HG03175 (cell line): ENCODE measurements at regions not wholly inside any gene's neighbourhood (a gene's known extent, or its start where the extent isn't known, plus 50 kb on each side); places are given as distances from the start of the nearest gene placed in this dataset.
"Not testable (repeated sequence)": the region's sequence is repeated elsewhere in the genome, so short reads cannot be mapped to it uniquely, and the experiment has no call there.

Source experiments
- ATAC-seq: cut with Tn5 transposase; IDR thresholded peaks from one replicate; pipeline ENCODE4 v1.9.1; 2021; ENCODE audit warnings: mild to moderate bottlenecking, moderate library complexity; ENCODE audit not compliant: unreplicated experiment

GRCh38 chrX:137212078-137212632 is 178.4 kb upstream of the GPR101 start:
- ATAC-seq = no peak

- no peak for ATAC-seq
Observed at GRCh38 chrX:137198040-137198439, 164.2 kb upstream of the GPR101 start.

DNA sequence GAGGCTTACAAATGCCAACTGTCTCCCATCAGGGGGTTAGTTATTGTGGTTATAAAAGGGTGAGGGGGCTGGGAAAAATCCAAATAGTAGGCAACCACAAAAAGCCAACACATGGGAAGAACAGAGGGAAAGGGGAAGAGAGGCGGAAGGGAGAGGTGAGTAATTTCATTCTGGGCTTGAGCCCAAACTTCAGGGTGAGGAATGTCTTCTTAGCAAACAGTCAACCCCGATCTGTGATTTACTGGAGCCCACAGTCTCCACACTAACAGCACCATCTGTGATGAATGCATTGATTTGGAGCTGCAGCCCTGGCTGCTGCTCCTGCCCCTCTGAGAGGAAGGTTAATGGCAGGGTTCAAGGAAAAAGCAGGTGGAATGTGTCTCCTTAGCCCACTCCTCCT is 162.2 kb upstream of the GPR101 start:
- no peak for ATAC-seq

- ATAC-seq = no peak
Observed at GRCh38 chrX:137195296-137195695, 161.5 kb upstream of the GPR101 start.

GRCh38 chrX:137194164-137194563 is 160.4 kb upstream of the GPR101 start:
- ATAC-seq = peak; percentile 49

GRCh38 chrX:137187540-137187939 is 153.7 kb upstream of the GPR101 start:
- ATAC-seq = no peak

GRCh38 chrX:137178392-137178791 is 144.6 kb upstream of the GPR101 start:
- ATAC-seq = no peak

DNA sequence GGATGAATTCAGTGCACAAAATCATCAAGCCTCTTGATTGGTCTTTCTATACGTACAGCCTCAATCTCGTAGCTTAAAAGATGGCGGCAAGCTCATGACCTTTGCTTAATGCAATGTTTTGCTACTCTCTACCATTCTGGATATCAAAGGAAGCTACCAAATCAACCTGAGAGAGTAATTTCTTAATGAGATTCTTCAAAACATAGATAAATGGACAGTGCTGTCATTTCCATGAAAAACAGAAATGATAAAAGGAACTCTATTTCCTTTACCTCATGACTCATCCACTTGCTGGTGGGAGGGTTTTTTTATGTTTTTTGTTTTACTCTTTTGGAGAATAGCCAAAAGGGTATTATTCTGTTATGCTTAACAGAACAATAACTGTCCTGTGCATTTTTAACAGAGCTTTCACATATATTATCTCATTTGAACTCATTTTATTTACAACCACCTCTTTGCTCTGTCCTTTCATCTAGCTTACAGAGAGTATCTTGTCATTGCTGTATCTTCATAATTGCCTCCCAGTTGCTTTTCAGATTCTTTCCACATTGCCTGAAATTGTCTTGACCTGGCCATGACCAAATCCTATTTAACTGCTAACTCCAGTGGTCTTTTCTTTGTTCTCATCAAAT is 138.6 kb upstream of the GPR101 start:
- no peak for ATAC-seq

- ATAC-seq = no peak
Observed at GRCh38 chrX:137171626-137172025, 137.8 kb upstream of the GPR101 start.

GRCh38 chrX:137166591-137166990 is 132.8 kb upstream of the GPR101 start:
- ATAC-seq = no peak

- ATAC-seq = no peak
Observed at GRCh38 chrX:137164329-137164728, 130.5 kb upstream of the GPR101 start.

- ATAC-seq = no peak
Observed at GRCh38 chrX:137151403-137151802, 117.6 kb upstream of the GPR101 start.

- ATAC-seq = no peak
Observed at GRCh38 chrX:137143864-137144263, 110.1 kb upstream of the GPR101 start.

DNA sequence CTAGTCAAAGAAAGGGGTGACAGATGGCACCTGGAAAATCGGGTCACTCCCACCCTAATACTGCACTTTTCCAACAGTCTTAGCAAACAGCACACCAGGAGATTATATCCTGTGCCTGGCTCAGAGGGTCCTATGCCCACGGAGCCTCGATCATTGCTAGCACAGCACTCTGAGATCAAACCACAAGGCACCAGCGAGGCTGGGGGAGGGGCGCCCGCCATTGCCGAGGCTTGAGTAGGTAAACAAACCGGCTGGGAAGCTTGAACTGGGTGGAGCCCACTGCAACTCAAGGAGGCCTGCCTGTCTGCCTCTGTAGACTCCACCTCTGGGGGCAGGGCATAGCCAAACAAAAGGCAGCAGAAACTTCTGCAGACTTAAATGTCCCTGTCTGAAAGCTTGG is 88.9 kb upstream of the GPR101 start:
- not testable (repeated sequence) for ATAC-seq

DNA sequence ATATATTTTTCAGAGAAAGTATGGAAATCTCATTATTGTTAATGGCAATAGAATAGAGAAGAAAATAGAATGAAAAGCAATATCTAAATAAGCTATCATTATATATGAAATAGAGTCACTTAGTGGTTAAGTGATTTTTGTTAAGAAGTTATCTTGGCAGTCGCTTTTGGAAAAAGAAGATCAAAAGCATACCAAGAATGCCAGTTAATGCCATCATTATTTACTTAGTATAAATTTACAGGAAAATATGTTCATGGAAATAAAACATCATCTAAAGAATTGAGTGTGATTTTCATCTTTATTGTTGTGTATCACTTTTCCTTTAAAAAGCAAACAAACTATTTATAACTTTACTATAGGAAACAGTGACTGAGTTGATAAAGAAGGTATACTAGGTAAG is 85.3 kb upstream of the GPR101 start:
- no peak for ATAC-seq

GRCh38 chrX:137118536-137118935 is 84.7 kb upstream of the GPR101 start:
- ATAC-seq = no peak

DNA sequence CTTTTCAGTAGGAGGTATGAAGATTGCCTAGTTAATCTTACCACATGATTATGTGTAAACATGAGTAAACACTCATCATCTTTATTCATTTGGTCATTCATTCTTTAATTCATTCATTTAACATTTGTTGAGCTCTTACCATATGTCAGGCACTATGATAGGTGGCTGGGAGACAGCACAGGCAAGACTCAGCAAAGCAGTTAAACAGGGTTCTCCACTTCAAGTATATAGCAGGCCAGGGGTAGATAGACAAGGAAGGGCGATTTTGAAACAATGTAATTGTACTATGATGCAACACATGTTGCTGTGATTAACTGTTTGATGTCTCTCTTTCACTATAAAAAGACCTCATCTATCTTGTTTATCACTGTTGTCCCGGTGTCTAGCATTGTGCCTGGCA is 84.3 kb upstream of the GPR101 start:
- ATAC-seq = no peak

DNA sequence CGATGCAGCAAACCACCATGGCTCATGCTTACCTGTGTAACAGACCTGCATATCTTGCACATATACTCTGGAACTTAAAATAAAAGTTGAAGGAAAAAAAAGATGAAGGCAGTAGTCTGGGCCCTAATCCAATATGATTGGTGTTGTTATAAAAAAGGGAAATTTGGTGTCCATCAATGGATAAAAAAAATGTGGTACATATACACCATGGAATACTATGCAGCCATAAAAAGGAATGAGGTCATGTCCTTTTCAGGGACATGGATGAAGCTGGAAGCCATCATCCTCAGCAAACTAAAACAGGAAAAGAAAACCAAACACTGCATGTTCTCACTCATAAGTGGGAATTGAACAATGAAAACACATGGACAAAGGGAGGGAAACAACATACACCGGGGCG is 74.1 kb upstream of the GPR101 start:
- not testable (repeated sequence) for ATAC-seq

DNA sequence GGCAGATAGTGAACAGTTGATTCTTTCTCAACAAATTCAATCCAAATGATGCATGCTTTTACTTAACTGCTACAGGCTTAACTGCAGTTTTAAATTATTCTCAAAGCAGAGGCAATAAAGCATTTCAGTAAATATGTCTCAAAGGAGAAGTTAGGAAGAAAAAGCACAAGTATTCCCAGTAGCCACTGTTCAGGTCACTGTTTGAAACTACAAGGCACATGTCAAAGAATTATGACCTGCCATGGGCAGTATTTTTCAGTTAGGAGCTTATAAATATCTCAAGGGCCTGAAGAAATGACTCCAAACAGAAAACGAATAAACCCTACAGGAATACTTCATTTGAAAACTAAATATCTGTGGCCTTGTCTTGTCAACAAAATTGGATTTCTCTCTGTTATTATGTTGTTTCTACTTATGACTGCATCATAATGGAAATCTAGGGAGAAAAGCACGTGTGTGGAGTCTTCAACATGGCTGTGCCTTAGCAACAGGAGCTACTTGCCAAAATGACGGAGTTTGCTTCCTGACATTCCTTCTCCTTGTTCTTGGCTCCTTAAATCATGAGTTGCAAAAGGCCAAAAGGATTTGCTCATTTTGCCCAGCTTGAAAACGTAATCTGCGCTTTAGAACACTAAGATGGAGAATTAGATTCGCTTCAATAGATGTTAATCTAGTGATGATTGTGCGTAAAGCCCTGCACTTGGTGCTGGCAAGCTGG is 67.6 kb upstream of the GPR101 start:
- no peak for ATAC-seq
